Ishikawa (cell line): ENCODE measurements at regions not wholly inside any gene's neighbourhood (a gene's known extent, or its start where the extent isn't known, plus 50 kb on each side); places are given as distances from the start of the nearest gene placed in this dataset.

ENCODE experiments used
- MAX ChIP-seq: IDR thresholded peaks from 2 replicates; pipeline ENCODE4 v1.6.1; 2012
- REST ChIP-seq: IDR thresholded peaks from 2 replicates; pipeline ENCODE4 v1.6.1; 2012; ENCODE audit warnings: low read depth, mild to moderate bottlenecking
- TAF1 ChIP-seq: IDR thresholded peaks from 2 replicates; pipeline ENCODE4 v1.6.1; 2012; ENCODE audit warnings: low read depth, mild to moderate bottlenecking
- ZBTB7A ChIP-seq: IDR thresholded peaks from 2 replicates; pipeline ENCODE4 v1.6.1; 2012; ENCODE audit warnings: low read depth

- TF ChIP-seq REST: no peak
- no peak for TF ChIP-seq TAF1
- TF ChIP-seq MAX: no peak
- TF ChIP-seq ZBTB7A: no peak
These were observed 249.6 kb downstream of the SOD2 start for GRCh38 chr6:159443417-159443920.
